Hematopoietic multipotent progenitor cell (in vitro differentiated cells): ENCODE measurements at regions not wholly inside any gene's neighbourhood (a gene's known extent, or its start where the extent isn't known, plus 50 kb on each side); places are given as distances from the start of the nearest gene placed in this dataset.

Source experiments
- DNase-seq, 3 donors: peaks; one replicate each; pipeline ENCODE4 v3.0.0-alpha.2; 2011 to 2015; ENCODE audit warnings: low read depth in 2 of 3, low spot score in 2 of 3

GRCh38 chr7:119350334-119350733 lies 922.6 kb upstream of the KCND2 start:
- no peak for DNase-seq

- DNase-seq: no peak
Measured at GRCh38 chr7:119351320-119351719, 921.7 kb upstream of the KCND2 start.

- DNase-seq: no peak
Measured at GRCh38 chr7:119374436-119374835, 898.5 kb upstream of the KCND2 start.

GRCh38 chr7:119377861-119378260 lies 895.1 kb upstream of the KCND2 start:
- no peak for DNase-seq

- no peak for DNase-seq
Measured at GRCh38 chr7:119382726-119383125, 890.2 kb upstream of the KCND2 start.

GRCh38 chr7:119395024-119395423 lies 878.0 kb upstream of the KCND2 start:
- no peak for DNase-seq

- DNase-seq: no peak
Measured at GRCh38 chr7:119397156-119397555, 875.8 kb upstream of the KCND2 start.

- DNase-seq: no peak
Measured at GRCh38 chr7:119408596-119408995, 864.4 kb upstream of the KCND2 start.

- no peak for DNase-seq
Measured at GRCh38 chr7:119413314-119413805, 859.6 kb upstream of the KCND2 start.

- DNase-seq: no peak
Measured at GRCh38 chr7:119415682-119416081, 857.3 kb upstream of the KCND2 start.

- no peak for DNase-seq
Measured at GRCh38 chr7:119421657-119422056, 851.3 kb upstream of the KCND2 start.

- no peak for DNase-seq
Measured at GRCh38 chr7:119436882-119437281, 836.1 kb upstream of the KCND2 start.

GRCh38 chr7:119438315-119438714 lies 834.7 kb upstream of the KCND2 start:
- DNase-seq: no peak

- DNase-seq: no peak
Measured at GRCh38 chr7:119439192-119439591, 833.8 kb upstream of the KCND2 start.

GRCh38 chr7:119452401-119452800 lies 820.6 kb upstream of the KCND2 start:
- no peak for DNase-seq

- no peak for DNase-seq
Measured at GRCh38 chr7:119465798-119466305, 807.1 kb upstream of the KCND2 start.

- DNase-seq: no peak
Measured at GRCh38 chr7:119472408-119473038, 800.5 kb upstream of the KCND2 start.

- no peak for DNase-seq
Measured at GRCh38 chr7:119482209-119482608, 790.8 kb upstream of the KCND2 start.

GRCh38 chr7:119482671-119483070 lies 790.3 kb upstream of the KCND2 start:
- no peak for DNase-seq

- DNase-seq: no peak
Measured at GRCh38 chr7:119483364-119483763, 789.6 kb upstream of the KCND2 start.

GRCh38 chr7:119514326-119514725 lies 758.6 kb upstream of the KCND2 start:
- no peak for DNase-seq

GRCh38 chr7:119515214-119515613 lies 757.8 kb upstream of the KCND2 start:
- no peak for DNase-seq

GRCh38 chr7:119515962-119516361 lies 757.0 kb upstream of the KCND2 start:
- no peak for DNase-seq
